ENCODE measurements at regions not wholly inside any gene's neighbourhood (a gene's known extent, or its start where the extent isn't known, plus 50 kb on each side); places are given as distances from the start of the nearest gene placed in this dataset.

DNA sequence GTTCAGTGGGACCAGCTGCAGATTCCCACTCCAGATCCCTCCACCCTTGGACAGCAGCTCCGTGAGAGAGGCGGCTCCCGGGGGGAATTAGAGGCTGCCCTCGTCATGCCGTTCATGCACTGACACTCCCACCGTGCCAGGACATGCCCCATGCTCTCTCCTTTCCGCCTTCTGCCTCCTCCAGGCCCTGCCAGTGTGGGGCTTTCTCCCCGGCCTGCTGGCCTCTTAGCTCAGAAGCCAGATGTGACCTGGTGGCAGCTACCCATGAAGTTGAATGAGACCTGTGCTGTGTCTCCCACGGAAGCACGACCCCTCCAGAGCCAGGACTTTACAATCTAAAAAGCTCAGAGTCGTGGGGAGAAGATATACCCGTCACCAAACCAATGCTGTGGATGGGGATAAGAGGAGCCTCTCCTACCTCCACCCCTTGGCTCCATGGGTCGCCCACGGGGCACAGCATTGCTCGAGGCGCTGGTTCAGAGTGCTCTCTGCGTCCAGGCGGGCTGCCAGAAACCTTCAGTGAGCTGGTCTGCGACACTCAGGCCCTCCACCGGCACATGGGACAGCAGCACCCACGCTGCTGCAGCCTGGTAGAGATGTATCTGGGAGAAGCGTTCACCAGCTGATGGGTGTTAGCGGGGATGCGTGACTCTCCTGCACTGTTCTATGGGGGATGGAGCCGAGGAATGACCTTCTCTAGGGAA is 111.0 kb upstream of the GPC1 start:
- DNase-seq = no peak

DNA sequence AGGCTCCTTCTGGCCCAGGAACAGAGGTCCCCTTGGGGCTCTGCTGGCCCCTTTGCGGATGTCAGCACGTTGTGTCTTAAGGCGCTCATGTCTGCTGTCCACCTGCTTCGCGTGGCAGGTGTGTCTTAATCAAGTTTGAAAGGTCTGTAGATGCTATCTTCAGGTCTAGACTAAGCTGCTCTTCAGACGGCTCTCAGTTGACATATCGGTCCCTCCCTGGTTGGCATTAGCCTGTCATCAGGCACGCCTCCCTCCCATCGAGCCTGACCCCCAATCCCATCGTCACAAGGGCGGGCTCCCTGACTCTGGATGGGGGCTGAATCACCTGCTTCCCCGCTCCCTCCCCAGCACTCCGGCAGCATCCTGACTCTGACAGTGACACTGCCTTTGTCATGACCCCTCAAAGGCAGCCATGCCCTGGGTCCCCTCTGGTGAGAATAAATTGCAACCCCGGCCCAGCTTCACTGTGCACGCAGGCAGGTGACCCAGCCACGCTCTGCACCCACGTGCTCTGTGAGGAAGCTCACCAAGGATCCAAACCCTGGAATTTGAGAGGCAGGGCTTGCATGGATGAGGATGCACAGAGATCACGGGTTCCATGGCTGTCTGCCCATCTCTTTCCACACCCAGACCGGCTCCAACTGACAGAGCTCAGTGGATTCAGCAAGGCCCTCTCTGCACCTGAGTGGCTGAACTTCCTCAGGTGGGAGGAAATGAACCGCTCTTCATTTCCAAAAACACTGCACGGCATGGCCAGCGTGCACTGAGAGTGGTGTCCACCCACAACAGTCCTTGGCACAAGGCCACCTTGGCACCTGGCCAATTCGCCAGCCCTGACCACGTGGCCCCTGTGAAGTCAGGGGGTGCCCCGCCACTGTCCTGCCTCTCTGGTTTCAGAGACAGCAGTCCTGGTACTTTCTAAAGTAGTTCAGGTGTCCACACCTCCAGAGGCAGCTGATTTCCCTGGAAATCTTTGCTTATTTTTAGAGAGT is 110.2 kb upstream of the GPC1 start:
- DNase-seq = no peak

DNA sequence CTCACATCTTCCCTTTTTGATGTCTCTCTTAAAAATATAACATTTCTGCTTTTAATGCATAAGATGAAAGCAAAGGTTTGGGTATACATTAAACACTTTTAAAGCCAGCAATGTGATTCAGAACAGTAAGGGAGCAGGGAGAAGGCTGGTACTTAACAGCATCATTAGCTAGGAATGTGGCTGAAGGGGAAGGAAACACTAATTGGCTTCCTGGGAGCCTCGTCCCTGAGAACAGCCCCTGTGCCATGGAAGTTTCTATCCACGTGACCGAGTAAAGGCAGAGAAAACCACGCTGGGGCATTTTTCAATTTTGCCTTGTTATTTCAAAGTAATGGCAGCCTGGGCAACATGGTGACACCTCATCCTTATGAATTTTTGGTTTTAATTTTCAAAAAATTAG is 109.2 kb upstream of the GPC1 start:
- no peak for DNase-seq

DNA sequence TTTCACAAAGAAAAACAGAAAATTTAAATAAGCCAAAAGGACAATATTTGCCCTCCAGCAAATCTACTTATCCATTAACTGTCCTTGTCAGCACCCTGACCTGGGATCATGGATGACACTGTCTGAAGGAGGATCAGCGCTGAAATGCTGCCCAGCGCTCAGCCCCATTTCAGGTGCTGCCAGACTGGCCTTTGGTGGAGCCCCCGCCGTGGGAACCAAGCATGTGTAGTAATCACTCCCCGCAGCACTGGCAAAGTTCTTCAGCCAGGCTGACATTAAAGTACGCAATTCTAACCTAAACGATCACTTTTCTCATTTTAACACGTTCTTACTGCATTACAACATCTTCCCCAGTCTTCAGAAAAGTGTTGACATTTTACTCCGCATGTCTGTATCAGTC is 108.6 kb upstream of the GPC1 start:
- no peak for DNase-seq

GRCh38 chr2:240327566-240327965 is 107.9 kb upstream of the GPC1 start:
- DNase-seq = no peak

DNA sequence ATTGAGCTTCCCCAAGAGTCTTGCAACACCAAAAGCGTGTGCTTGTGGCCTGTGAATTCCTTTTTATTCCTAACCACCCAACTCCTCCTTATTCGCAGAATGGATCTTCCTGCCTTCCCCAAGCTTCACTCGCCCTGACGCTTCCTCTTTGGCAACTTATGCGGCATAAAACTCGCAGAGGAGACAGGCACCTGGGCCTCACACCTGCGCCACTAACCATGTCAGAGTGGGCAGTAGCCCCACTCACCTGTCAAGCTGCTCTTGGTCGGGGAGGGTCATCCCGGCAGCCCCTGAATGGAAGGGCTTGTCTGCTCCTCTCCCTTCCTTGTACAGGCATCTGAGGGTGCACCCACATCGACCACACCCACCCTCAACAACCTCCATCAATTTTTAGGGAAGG is 106.9 kb upstream of the GPC1 start:
- no peak for DNase-seq

GRCh38 chr2:240329116-240329665 is 106.3 kb upstream of the GPC1 start:
- no peak for DNase-seq

DNA sequence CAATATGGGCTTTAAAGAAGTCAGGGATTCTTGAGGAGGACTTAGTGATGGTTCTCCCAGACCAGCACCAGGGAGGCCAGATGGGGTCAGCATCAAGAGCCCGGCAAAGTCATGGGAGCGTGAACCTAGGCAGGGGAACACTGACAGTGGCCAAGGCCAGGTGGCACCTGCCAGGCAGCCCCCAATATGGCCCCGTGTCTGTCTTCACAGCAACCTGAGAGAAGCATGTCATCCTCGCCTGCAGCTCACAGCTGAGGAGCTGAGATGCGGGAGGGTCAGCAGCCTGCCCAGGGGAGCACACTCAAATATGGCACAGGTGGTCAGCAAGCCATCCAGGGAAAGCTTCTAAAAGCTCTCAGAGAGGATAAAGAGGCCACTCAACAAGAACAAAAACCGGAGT is 105.7 kb upstream of the GPC1 start:
- no peak for DNase-seq

DNA sequence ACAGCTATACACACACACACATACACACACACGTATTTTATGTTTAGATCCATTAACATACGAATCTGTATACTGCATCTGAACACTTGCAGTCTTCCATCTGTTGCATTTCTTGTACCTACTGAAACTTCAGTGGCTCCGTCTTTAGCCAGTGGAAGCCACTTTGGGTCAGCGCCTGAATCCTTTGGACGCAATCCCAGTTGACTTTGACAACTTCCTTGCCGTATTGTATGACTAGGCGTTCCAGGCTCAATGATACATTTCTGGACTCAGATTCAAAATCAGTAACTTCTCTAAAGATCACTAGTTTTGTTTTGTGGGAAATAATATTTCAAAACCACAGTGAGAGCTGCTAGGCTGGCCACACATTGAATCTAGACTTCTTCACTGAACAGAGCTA is 101.5 kb upstream of the GPC1 start:
- DNase-seq = no peak

DNA sequence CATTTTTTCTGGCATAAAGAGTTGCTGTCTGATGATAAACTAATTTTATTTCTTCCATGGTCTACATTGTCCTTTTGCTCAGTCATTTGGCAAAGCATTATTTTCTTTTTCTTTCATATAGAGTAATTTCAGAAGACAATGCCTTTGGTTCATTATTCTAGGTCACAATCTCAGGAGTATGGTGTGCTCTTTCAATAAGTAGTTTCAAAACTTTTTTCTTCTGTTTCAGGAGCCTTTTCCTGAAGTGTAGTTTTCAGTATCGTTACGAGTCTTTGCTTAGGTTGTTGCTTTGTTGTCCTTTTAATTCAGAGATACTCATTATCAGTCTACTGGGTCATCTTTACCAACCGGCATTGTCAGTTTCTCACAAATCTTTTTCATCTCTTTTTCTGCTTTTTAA is 100.4 kb upstream of the GPC1 start:
- no peak for DNase-seq

- DNase-seq = no peak
Measured at GRCh38 chr2:240336820-240337427, 98.5 kb upstream of the GPC1 start.

- DNase-seq = no peak
Measured at GRCh38 chr2:240338274-240338673, 97.2 kb upstream of the GPC1 start.

DNA sequence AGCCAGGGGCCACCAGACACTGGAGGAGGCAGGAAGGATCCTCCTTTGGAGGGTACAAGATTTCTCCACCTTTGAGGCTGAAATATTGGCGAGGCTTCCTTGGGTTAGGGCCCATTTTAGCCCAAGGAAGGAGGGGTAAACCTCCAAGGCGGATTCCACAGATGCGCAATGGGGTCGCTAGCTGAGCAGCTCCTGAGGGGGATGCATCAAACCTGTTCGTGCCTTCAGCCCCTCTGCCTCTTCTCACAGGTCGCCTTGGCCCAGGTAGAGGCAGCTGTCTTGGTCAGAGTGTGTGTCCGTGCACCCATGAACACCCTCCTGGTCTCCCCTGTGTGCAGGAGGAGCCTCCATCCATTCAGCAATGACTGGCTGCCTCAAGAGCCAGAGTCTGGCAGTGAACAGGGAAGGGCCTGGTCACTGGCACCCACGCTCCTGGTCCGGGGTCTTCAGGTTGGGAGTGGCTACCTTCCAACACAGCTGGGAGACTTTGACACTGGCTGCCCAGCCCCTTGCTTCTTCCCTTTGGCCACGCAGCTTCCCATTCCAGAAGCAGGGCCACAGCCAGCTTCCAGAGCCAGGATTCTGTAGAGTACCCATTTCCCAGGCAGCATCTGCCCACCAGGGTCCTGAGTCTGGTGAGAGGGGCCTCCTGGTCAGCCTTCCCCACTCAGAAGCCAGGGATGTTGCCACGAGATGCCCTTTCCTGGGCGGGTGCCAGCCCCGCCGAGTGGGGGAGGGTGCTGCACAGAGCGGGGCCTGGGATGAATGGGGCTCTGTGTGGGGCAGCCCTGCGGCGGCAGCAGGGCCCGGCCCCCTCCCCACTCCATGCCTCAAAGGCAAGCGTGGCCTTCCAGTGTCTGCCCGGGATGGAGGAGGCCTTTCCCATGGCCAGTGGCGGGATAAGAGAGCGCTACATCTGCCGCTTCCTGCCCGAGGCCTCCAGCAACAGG is 95.8 kb upstream of the GPC1 start:
- no peak for DNase-seq

DNA sequence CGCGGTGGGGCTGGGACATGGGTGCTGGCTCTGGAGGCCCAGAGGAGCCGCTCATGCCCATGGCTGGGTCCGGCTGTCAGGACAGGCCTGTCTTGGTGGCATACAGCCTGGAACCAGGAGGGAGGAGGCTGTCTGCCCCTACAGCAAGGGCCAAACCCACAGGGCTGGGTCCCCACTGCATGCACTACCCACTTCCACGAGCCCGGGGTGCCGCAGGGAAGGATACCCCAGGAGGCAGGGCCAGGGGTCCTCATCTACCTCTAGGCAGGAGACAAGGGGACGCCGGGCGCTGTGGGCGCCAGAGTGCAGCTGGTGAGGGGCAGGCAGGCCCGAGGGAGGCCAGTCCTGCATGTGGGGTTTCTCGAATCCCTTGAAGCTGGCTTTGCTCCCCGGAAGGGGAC is 95.1 kb upstream of the GPC1 start:
- no peak for DNase-seq

- DNase-seq = no peak
Measured at GRCh38 chr2:240341064-240341463, 94.4 kb upstream of the GPC1 start.

- DNase-seq = no peak
Measured at GRCh38 chr2:240343548-240343947, 91.9 kb upstream of the GPC1 start.

GRCh38 chr2:240344904-240345303 is 90.6 kb upstream of the GPC1 start:
- DNase-seq = no peak

DNA sequence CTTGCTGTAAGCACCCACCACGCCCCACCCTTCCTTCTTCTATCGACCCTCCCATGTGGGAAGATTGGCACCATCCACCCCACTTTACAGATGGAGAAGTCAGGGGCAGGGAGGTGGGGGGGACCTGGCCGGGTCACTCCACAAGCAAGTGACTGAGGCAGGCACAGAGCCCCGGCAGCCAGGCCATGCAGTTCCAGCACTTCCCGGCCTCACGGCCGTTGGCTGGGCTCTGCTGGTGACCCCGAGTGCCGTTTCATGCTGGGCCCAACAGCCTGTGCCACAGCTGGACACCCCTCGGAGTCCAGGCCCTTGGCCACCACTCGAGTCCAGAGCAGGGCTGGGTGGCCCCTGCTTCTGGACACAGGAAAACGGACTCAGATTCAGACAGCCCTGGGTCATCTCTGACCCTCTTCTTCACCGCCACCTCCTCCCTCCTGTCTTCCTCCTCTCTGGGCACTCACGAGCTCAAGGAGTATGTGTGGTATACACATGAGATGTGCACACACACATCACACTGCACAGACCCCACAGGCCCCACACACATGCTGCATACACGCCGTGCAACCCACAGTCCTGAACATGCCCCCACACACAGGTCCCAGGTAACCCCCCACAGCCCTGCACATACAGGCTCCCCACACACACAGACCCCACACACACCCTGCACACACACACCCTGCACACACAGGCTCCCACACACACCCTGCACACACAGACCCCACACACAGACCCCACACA is 89.3 kb upstream of the GPC1 start:
- DNase-seq = no peak

GRCh38 chr2:240346753-240347372 is 88.6 kb upstream of the GPC1 start:
- no peak for DNase-seq

DNA sequence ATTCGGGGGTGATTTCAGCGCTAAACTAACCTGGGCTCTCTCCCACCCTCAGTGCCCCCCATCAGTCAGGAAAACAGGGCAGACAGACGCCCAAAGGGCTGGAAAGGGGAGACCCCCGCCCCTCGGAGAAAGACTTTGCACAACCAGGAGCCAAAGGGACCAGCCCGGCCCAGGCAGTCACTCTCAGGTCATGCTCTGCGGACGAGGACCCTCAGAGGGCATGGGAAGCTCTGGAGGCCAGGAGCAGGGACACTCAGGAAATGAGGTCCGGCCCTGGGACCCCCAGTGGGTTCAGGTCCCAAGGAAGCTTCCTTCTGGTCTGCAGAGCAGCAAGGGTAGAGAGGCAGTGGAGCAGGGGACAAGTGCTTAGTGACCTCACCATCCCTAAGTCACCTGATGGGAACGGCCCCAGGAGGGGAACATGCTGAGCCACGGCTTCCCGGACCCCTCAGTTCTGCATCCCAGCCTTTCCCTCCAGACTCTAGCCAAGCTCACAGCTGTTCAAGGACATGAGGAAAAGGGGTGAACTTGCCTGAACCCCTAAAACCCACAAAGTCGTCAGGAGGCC is 88.0 kb upstream of the GPC1 start:
- no peak for DNase-seq
